IMR-90 (cell line): ENCODE measurements at regions not wholly inside any gene's neighbourhood (a gene's known extent, or its start where the extent isn't known, plus 50 kb on each side); places are given as distances from the start of the nearest gene placed in this dataset.

Experiments
- ATAC-seq: fragments of 200-7000 bp; cut with Tn5 transposase; 2 replicates; pipeline ENCODE4 v1.9.1; 2020; ENCODE audit warnings: low read depth, mild to moderate bottlenecking, moderate library complexity
- BruUV-seq: library from RNA; stranded (reverse); fragments of 400-500 nt; replicated peaks from 2 replicates; lab custom pipeline; 2021; lab: Mats Ljungman, UMichigan
- CTCF ChIA-PET: fragments of 300-600 bp; formaldehyde crosslinking; extraction: SDS; loops from one replicate; lab custom pipeline; 2021; ENCODE audit warnings: antibody characterized with exemption; lab: Yijun Ruan, JAX
- POLR2A ChIA-PET: fragments of 300-600 bp; sonication (Branson Sonifier 250); formaldehyde crosslinking; loops from one replicate; lab custom pipeline; 2022; ENCODE audit warnings: antibody characterized with exemption; ENCODE audit not compliant: unreplicated experiment; lab: Charles Lee
- DNase-seq: peaks from one replicate; pipeline ENCODE4 v3.0.0; 2013
- H2AFZ ChIP-seq: replicated peaks from 2 replicates; pipeline ENCODE3; 2013; ENCODE audit warnings: low read length, mild to moderate bottlenecking; ENCODE audit not compliant: poor library complexity
- H2AK5ac ChIP-seq: 2 replicates; pipeline ENCODE4 v1.6.1; 2013; ENCODE audit warnings: low read depth, low read length, inconsistent platforms
- H2AK9ac ChIP-seq: replicated peaks from 2 replicates; pipeline ENCODE3; 2013; ENCODE audit warnings: mild to moderate bottlenecking, low read depth, low read length, moderate library complexity; ENCODE audit not compliant: poor library complexity
- H2BK120ac ChIP-seq: 2 replicates; pipeline ENCODE4 v1.6.1; 2013; ENCODE audit warnings: low read depth, low read length, inconsistent platforms
- H2BK15ac ChIP-seq: 3 replicates; pipeline ENCODE4 v1.6.1; 2013; ENCODE audit warnings: low read depth, low read length, inconsistent platforms
- H2BK20ac ChIP-seq: 2 replicates; pipeline ENCODE4 v1.6.1; 2013; ENCODE audit warnings: low read depth, mild to moderate bottlenecking, inconsistent platforms, low read length, moderate library complexity
- H2BK5ac ChIP-seq: 2 replicates; pipeline ENCODE4 v1.6.1; 2013; ENCODE audit warnings: mild to moderate bottlenecking, low read depth, low read length, inconsistent platforms; ENCODE audit not compliant: poor library complexity, severe bottlenecking
- H3K14ac ChIP-seq: replicated peaks from 2 replicates; pipeline ENCODE4 v1.6.1; 2013; ENCODE audit warnings: low read depth, low read length, inconsistent platforms
- H3K18ac ChIP-seq: 2 replicates; pipeline ENCODE4 v1.6.1; 2013; ENCODE audit warnings: low read depth, low read length, control low read depth
- H3K23ac ChIP-seq: 2 replicates; pipeline ENCODE4 v1.6.1; 2013; ENCODE audit warnings: low read depth, low read length, inconsistent platforms
- H3K27ac ChIP-seq: 2 replicates; pipeline ENCODE4 v1.5.1; 2013; ENCODE audit warnings: mild to moderate bottlenecking, control low read depth, low read length; ENCODE audit not compliant: insufficient read depth
- H3K27me3 ChIP-seq: 2 replicates; pipeline ENCODE4 v1.6.1; 2013; ENCODE audit warnings: low read length; ENCODE audit not compliant: control insufficient read depth, insufficient read depth
- H3K36me3 ChIP-seq: 2 replicates; pipeline ENCODE4 v1.6.1; 2013; ENCODE audit warnings: low read length, mixed read lengths; ENCODE audit not compliant: control insufficient read depth, insufficient read depth
- H3K4ac ChIP-seq: 2 replicates; pipeline ENCODE4 v1.6.1; 2013; ENCODE audit warnings: low read depth, low read length, inconsistent platforms
- H3K4me1 ChIP-seq: 2 replicates; pipeline ENCODE4 v1.6.1; 2013; ENCODE audit warnings: low read length, mixed read lengths; ENCODE audit not compliant: control insufficient read depth, insufficient read depth
- H3K4me2 ChIP-seq: 2 replicates; pipeline ENCODE4 v1.6.1; 2013; ENCODE audit warnings: low read depth, mild to moderate bottlenecking, control low read depth, low read length, moderate library complexity
- H3K4me3 ChIP-seq: 2 replicates; pipeline ENCODE4 v1.5.1; 2013; ENCODE audit warnings: low read depth, mild to moderate bottlenecking, control low read depth, low read length, moderate library complexity; ENCODE audit not compliant: insufficient read depth
- H3K56ac ChIP-seq: 2 replicates; pipeline ENCODE4 v1.6.1; 2013; ENCODE audit warnings: low read length, inconsistent platforms; ENCODE audit not compliant: insufficient read depth; ENCODE audit errors: extremely low read depth
- H3K79me1 ChIP-seq, 2 experiments: 2 replicates each; pipeline ENCODE4 v1.6.1; 2013; ENCODE audit warnings: low read length in 2 of 2, inconsistent platforms in 1 of 2, low read depth in 1 of 2
- H3K9ac ChIP-seq: 2 replicates; pipeline ENCODE4 v1.6.1; 2013; ENCODE audit warnings: low read depth, low read length, control low read depth
- H3K9me1 ChIP-seq: 2 replicates; pipeline ENCODE4 v1.6.1; 2013; ENCODE audit warnings: low read length, inconsistent platforms; ENCODE audit not compliant: insufficient read depth
- H3K9me3 ChIP-seq: 2 replicates; pipeline ENCODE4 v1.6.1; 2013; ENCODE audit warnings: low read length; ENCODE audit not compliant: control insufficient read depth, insufficient read depth
- H4K20me1 ChIP-seq: 2 replicates; pipeline ENCODE4 v1.6.1; 2013; ENCODE audit warnings: low read length, inconsistent platforms; ENCODE audit not compliant: insufficient read depth
- H4K5ac ChIP-seq: 2 replicates; pipeline ENCODE4 v1.6.1; 2013; ENCODE audit warnings: mild to moderate bottlenecking, low read depth, low read length, control low read depth
- H4K8ac ChIP-seq, 2 experiments: 2 replicates each; pipeline ENCODE4 v1.6.1; 2013; ENCODE audit warnings: low read depth in 2 of 2, low read length in 2 of 2, control low read depth in 1 of 2, inconsistent platforms in 1 of 2
- H4K91ac ChIP-seq: 2 replicates; pipeline ENCODE4 v1.6.1; 2013; ENCODE audit warnings: low read depth, low read length, inconsistent platforms; ENCODE audit not compliant: insufficient read depth
- RCOR1 ChIP-seq: IDR thresholded peaks from 2 replicates; pipeline ENCODE4 v1.6.1; 2012; ENCODE audit warnings: mild to moderate bottlenecking, low read length, improper control_type of control experiment; ENCODE audit not compliant: insufficient replicate concordance
- WGBS, 2 experiments: methylation state at CpG; one replicate each; pipeline versions ENCODE4 v1.1.5 to v1.1.7; 2013; ENCODE audit warnings: missing lambda C conversion rate in 2 of 2; ENCODE audit not compliant: insufficient read length in 1 of 2; ENCODE audit errors: extremely low coverage in 2 of 2; 5-methylcytosine and 5-hydroxymethylcytosine counted together
- dilution Hi-C: fragments of 300-500 bp; cut with HindIII; formaldehyde crosslinking; loops from one replicate; pipeline ENCODE4 v1.14.3; 2018; ENCODE audit warnings: low sequenced_read_pairs; ENCODE audit not compliant: unreplicated experiment
- in situ Hi-C: fragments of 300-500 bp; cut with MboI; formaldehyde crosslinking; loops from 3 replicates; pipeline ENCODE4 v1.14.3; 2019; ENCODE audit warnings: low sequenced_read_pairs, inconsistent platforms, mixed read lengths
- intact Hi-C: fragments of 100-400 bp; cut with micrococcal nuclease; formaldehyde crosslinking; loops from 2 replicates; pipeline ENCODE4 v1.10.0; 2022

DNA sequence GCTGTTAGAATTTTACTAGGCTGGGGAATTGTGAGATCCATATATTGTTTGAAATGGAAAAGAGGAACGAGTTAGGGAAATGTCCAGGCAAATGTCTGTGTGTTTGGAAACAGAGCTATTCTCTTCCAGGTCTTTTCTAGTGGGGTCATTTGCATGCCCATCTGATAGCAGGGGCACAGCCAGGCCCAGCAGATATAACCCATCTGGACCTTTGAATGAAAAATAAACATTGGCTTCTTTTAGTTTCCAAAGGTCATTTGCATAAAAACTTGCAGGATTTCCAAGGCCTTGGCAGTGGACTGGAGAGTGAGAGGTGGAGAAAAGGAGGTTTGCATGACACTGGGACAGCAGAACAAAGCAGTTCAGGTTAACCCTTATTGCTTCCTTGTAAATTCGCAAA, 188.0 kb upstream of the GPR26 start:
- no peaks in the 10 kb centered on the region for H3K36me3 ChIP-seq
- H4K5ac ChIP-seq = no peak overlapping the region
- H3K4ac ChIP-seq = no peak overlapping the region
- H3K56ac ChIP-seq = no peak overlapping the region
- no peak overlapping the region for H4K91ac ChIP-seq
- H3K4me1 ChIP-seq = no peaks in the 10 kb centered on the region
- no peaks in the 10 kb centered on the region for H3K27me3 ChIP-seq
- in situ Hi-C loops = no loop called here
- H2BK5ac ChIP-seq = no peak overlapping the region
- POLR2A ChIA-PET = no interaction called here
- H3K18ac ChIP-seq = no peak overlapping the region
- no peak overlapping the region for H3K14ac ChIP-seq
- H2BK15ac ChIP-seq = no peak overlapping the region
- H3K4me3 ChIP-seq = no peak overlapping the region
- H2BK120ac ChIP-seq = no peak overlapping the region
- H3K27ac ChIP-seq = no peak overlapping the region
- ATAC-seq (no peak), DNase-seq (no peak)
- no peak overlapping the region for H3K23ac ChIP-seq
- no peak overlapping the region for H4K8ac ChIP-seq
- H2AK9ac ChIP-seq = no peak overlapping the region
- TF ChIP-seq RCOR1 = no peak
- H3K9me3 ChIP-seq = peaks cover 44% of the 10 kb centered on the region
- H3K9ac ChIP-seq = no peak overlapping the region
- CTCF ChIA-PET = no interaction called here
- no peak overlapping the region for H2AFZ ChIP-seq
- no TSS peak for BruUV-seq
- no peak overlapping the region for H3K4me2 ChIP-seq
- no peaks in the 10 kb centered on the region for H3K79me1 ChIP-seq
- no CpG with 5 or more reads among the region's 2 CpGs for WGBS, 2 experiments
- H3K9me1 ChIP-seq = no peaks in the 10 kb centered on the region
- H4K20me1 ChIP-seq = no peaks in the 10 kb centered on the region
- H2AK5ac ChIP-seq = no peak overlapping the region
- intact Hi-C loops = no loop called here
- no peak overlapping the region for H2BK20ac ChIP-seq
- dilution Hi-C loops = no loop called here
